Epithelial cell of prostate (primary cell): ENCODE measurements at regions not wholly inside any gene's neighbourhood (a gene's known extent, or its start where the extent isn't known, plus 50 kb on each side); places are given as distances from the start of the nearest gene placed in this dataset.
"Not testable (repeated sequence)": the region's sequence is repeated elsewhere in the genome, so short reads cannot be mapped to it uniquely, and the experiment has no call there.

Experiments used
- DNase-seq: peaks from one replicate; pipeline ENCODE4 v3.0.0-alpha.2; 2011; ENCODE audit warnings: low read depth, low spot score
- H3K27ac ChIP-seq: fragments of 450-650 bp; 2 replicates; pipeline ENCODE4 v1.5.1; 2017; ENCODE audit warnings: mild to moderate bottlenecking

GRCh38 chr10:89988361-89988760, 287.0 kb downstream of the KIF20B start:
- not testable (repeated sequence) for DNase-seq, H3K27ac ChIP-seq

- H3K27ac ChIP-seq = no peak overlapping the region
- DNase-seq = no peak
These were observed 291.2 kb downstream of the KIF20B start for GRCh38 chr10:89992575-89992974.

GRCh38 chr10:90007226-90007625, 305.8 kb downstream of the KIF20B start:
- peak; percentile 90 for DNase-seq
- peak overlapping the region; percentile 56 for H3K27ac ChIP-seq

GRCh38 chr10:90011281-90011680, 309.9 kb downstream of the KIF20B start:
- H3K27ac ChIP-seq, DNase-seq: not testable (repeated sequence)

GRCh38 chr10:90018819-90019218, 317.4 kb downstream of the KIF20B start:
- H3K27ac ChIP-seq = no peak overlapping the region
- DNase-seq = no peak

- DNase-seq = no peak
- H3K27ac ChIP-seq = no peak overlapping the region
These were observed 319.1 kb downstream of the KIF20B start for GRCh38 chr10:90020506-90020905.

GRCh38 chr10:90023950-90024349, 322.6 kb downstream of the KIF20B start:
- no peak for DNase-seq
- H3K27ac ChIP-seq = no peak overlapping the region

GRCh38 chr10:90028312-90028711, 326.9 kb downstream of the KIF20B start:
- DNase-seq = no peak
- H3K27ac ChIP-seq = no peak overlapping the region

- no peak overlapping the region for H3K27ac ChIP-seq
- no peak for DNase-seq
These were observed 330.4 kb downstream of the KIF20B start for GRCh38 chr10:90031776-90032175.

GRCh38 chr10:90032519-90032918, 331.1 kb downstream of the KIF20B start:
- DNase-seq = no peak

GRCh38 chr10:90034862-90035261, 333.5 kb downstream of the KIF20B start:
- not testable (repeated sequence) for DNase-seq, H3K27ac ChIP-seq

More at GRCh38 chr10:90032519-90032918, 331.1 kb downstream of the KIF20B start:
- no peak overlapping the region for H3K27ac ChIP-seq

- no peak overlapping the region for H3K27ac ChIP-seq
- DNase-seq = no peak
These were observed 340.2 kb downstream of the KIF20B start for GRCh38 chr10:90041585-90041984.

- no peak overlapping the region for H3K27ac ChIP-seq
- DNase-seq = no peak
These were observed 340.7 kb downstream of the KIF20B start for GRCh38 chr10:90042075-90042474.

- H3K27ac ChIP-seq = no peak overlapping the region
- no peak for DNase-seq
These were observed 345.9 kb downstream of the KIF20B start for GRCh38 chr10:90047243-90047729.

GRCh38 chr10:90051053-90051452, 349.7 kb downstream of the KIF20B start:
- peak; percentile 39 for DNase-seq
- H3K27ac ChIP-seq = peak overlapping the region; percentile 89

GRCh38 chr10:90051474-90051873, 350.1 kb downstream of the KIF20B start:
- peak; percentile 80 for DNase-seq
- H3K27ac ChIP-seq = peak overlapping the region; percentile 89

- no peak for DNase-seq
These were observed 361.4 kb downstream of the KIF20B start for GRCh38 chr10:90062786-90063185.

GRCh38 chr10:90064295-90064694, 362.9 kb downstream of the KIF20B start:
- no peak overlapping the region for H3K27ac ChIP-seq
- DNase-seq = no peak

More at GRCh38 chr10:90062786-90063185, 361.4 kb downstream of the KIF20B start:
- no peak overlapping the region for H3K27ac ChIP-seq

- no peak overlapping the region for H3K27ac ChIP-seq
- DNase-seq = no peak
These were observed 365.0 kb downstream of the KIF20B start for GRCh38 chr10:90066435-90066834.

- peak; percentile 34 for DNase-seq
- no peak overlapping the region for H3K27ac ChIP-seq
These were observed 374.6 kb downstream of the KIF20B start for GRCh38 chr10:90075995-90076394.

GRCh38 chr10:90079819-90080218, 378.4 kb downstream of the KIF20B start:
- H3K27ac ChIP-seq = no peak overlapping the region

GRCh38 chr10:90086606-90087190, 385.3 kb downstream of the KIF20B start:
- H3K27ac ChIP-seq, DNase-seq: not testable (repeated sequence)

More at GRCh38 chr10:90079819-90080218, 378.4 kb downstream of the KIF20B start:
- DNase-seq = no peak
